ENCODE measurements at regions not wholly inside any gene's neighbourhood (a gene's known extent, or its start where the extent isn't known, plus 50 kb on each side); places are given as distances from the start of the nearest gene placed in this dataset.

- Histone ChIP-seq H4K20me1 (ENCODE audit: insufficient read depth, low read length) (no peaks in the 10 kb centered on the region), H2BK20ac (ENCODE audit: low read depth, low read length) (no peak overlapping the region), H3K9me1 (ENCODE audit: insufficient read depth, low read length) (no peaks in the 10 kb centered on the region), H4K91ac (ENCODE audit: insufficient read depth, low read depth, low read length) (no peak overlapping the region), H3K18ac (ENCODE audit: low read depth, low read length) (no peak overlapping the region), H2BK120ac (ENCODE audit: low read depth, low read length) (no peak overlapping the region), H3K27ac (ENCODE audit: insufficient read depth, low read length) (no peak overlapping the region), H3K4me1 (ENCODE audit: control insufficient read depth, insufficient read depth, low read length) (no peaks in the 10 kb centered on the region), H4K8ac (ENCODE audit: low read depth in 2 of 2, low read length in 2 of 2) (no peak overlapping the region), H3K4ac (ENCODE audit: low read depth, low read length) (no peak overlapping the region), H3K4me2 (ENCODE audit: low read depth, low read length) (no peak overlapping the region), H4K5ac (ENCODE audit: low read depth, low read length) (no peak overlapping the region), H3K36me3 (ENCODE audit: control insufficient read depth, insufficient read depth, low read length) (no peaks in the 10 kb centered on the region), H3K79me1 (ENCODE audit: low read depth in 1 of 2, low read length in 2 of 2) (no peaks in the 10 kb centered on the region), H3K14ac (replicated peaks; ENCODE audit: low read depth, low read length) (no peak overlapping the region), H2AK9ac (replicated peaks; ENCODE audit: low read depth, low read length, poor library complexity) (no peak overlapping the region), H3K4me3 (ENCODE audit: insufficient read depth, low read depth, low read length) (no peak overlapping the region), H3K9me3 (ENCODE audit: control insufficient read depth, insufficient read depth, low read length) (peaks cover 4% of the 10 kb centered on the region), H3K9ac (ENCODE audit: low read depth, low read length) (no peak overlapping the region), H3K27me3 (ENCODE audit: control insufficient read depth, insufficient read depth, low read length) (no peaks in the 10 kb centered on the region), H3K56ac (ENCODE audit: extremely low read depth, insufficient read depth, low read length) (no peak overlapping the region), H3K23ac (ENCODE audit: low read depth, low read length) (no peak overlapping the region), H2AFZ (replicated peaks; ENCODE audit: low read length, poor library complexity) (no peak overlapping the region), H2AK5ac (ENCODE audit: low read depth, low read length) (no peak overlapping the region), H2BK5ac (ENCODE audit: low read depth, low read length, poor library complexity, severe bottlenecking) (no peak overlapping the region), H2BK15ac (ENCODE audit: low read depth, low read length) (no peak overlapping the region)
- no CpG with 5 or more reads among the region's 2 CpGs for WGBS, 2 experiments (ENCODE audit: extremely low coverage in 2 of 2, insufficient read length in 1 of 2)
- TF ChIP-seq BHLHE40 (IDR thresholded peaks at IDR 0.05; ENCODE audit: low read depth, low read length) (no peak), CHD1 (IDR thresholded peaks at IDR 0.05; ENCODE audit: low read depth, low read length) (no peak), SMC3 (IDR thresholded peaks at IDR 0.05; ENCODE audit: low read depth, low read length) (no peak), MAFK (IDR thresholded peaks at IDR 0.05; ENCODE audit: low read depth, low read length) (no peak), FOS (IDR thresholded peaks at IDR 0.05; ENCODE audit: low read depth, low read length) (no peak), CEBPB (IDR thresholded peaks at IDR 0.05; ENCODE audit: low read depth, low read length) (no peak), ELK1 (IDR thresholded peaks at IDR 0.05; ENCODE audit: borderline replicate concordance, low read depth, low read length) (no peak), NFE2L2 (IDR thresholded peaks at IDR 0.05; ENCODE audit: low read depth, low read length) (no peak), MXI1 (IDR thresholded peaks at IDR 0.05; ENCODE audit: borderline replicate concordance, low read depth, low read length) (no peak), POLR2A (IDR thresholded peaks at IDR 0.05; ENCODE audit: low read depth, low read length) (no peak), MAZ (IDR thresholded peaks at IDR 0.05; ENCODE audit: borderline replicate concordance, low read depth, low read length) (no peak), RCOR1 (IDR thresholded peaks at IDR 0.05; ENCODE audit: insufficient replicate concordance, low read length) (no peak)
- TF ChIP-seq, protein P1, sequence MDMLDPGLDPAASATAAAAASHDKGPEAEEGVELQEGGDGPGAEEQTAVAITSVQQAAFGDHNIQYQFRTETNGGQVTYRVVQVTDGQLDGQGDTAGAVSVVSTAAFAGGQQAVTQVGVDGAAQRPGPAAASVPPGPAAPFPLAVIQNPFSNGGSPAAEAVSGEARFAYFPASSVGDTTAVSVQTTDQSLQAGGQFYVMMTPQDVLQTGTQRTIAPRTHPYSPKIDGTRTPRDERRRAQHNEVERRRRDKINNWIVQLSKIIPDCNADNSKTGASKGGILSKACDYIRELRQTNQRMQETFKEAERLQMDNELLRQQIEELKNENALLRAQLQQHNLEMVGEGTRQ (IDR thresholded peaks at IDR 0.05; ENCODE audit: low read depth, low read length) = no peak
- DNase-seq (no peak), ATAC-seq (ENCODE audit: low read depth) (no peak)
- in situ Hi-C loops (cut with MboI; ENCODE audit: low sequenced_read_pairs) (no loop called here), dilution Hi-C loops (cut with HindIII; ENCODE audit: low sequenced_read_pairs, unreplicated experiment) (no loop called here), intact Hi-C loops (cut with micrococcal nuclease) (no loop called here)
- POLR2A ChIA-PET (ENCODE audit: unreplicated experiment) = no interaction called here
- CTCF ChIA-PET = no interaction called here
- no TSS peak for BruUV-seq (replicated peaks)
These were observed 240.7 kb upstream of the PFKP start for GRCh38 chr10:2826675-2827074.
